Epithelial cell of esophagus (primary cell): ENCODE measurements at regions not wholly inside any gene's neighbourhood (a gene's known extent, or its start where the extent isn't known, plus 50 kb on each side); places are given as distances from the start of the nearest gene placed in this dataset.
"Not testable (repeated sequence)": the region's sequence is repeated elsewhere in the genome, so short reads cannot be mapped to it uniquely, and the experiment has no call there.

ENCODE experiments used
- DNase-seq: peaks from one replicate; pipeline ENCODE4 v3.0.0; 2010; ENCODE audit warnings: low read depth
- H3K4me3 ChIP-seq: 2 replicates; pipeline ENCODE4 v1.5.1; 2011; ENCODE audit warnings: mild to moderate bottlenecking, low read length, control low read depth
- CTCF ChIP-seq: IDR thresholded peaks from 2 replicates; pipeline ENCODE4 v1.5.1; 2011; ENCODE audit warnings: low read depth, mild to moderate bottlenecking, low read length, control low read depth, inconsistent platforms; ENCODE audit not compliant: insufficient read depth; ENCODE audit errors: missing control alignments

- no peak overlapping the region for H3K4me3 ChIP-seq
- TF ChIP-seq CTCF = no peak
- DNase-seq = no peak
These were observed 101.1 kb upstream of the FRMD4A start for GRCh38 chr10:14431868-14432267.

GRCh38 chr10:14429043-14429700 is 98.4 kb upstream of the FRMD4A start:
- DNase-seq = no peak
- no peak for TF ChIP-seq CTCF
- H3K4me3 ChIP-seq = no peak overlapping the region

GRCh38 chr10:14425034-14425433 is 94.3 kb upstream of the FRMD4A start:
- no peak for DNase-seq
- no peak for TF ChIP-seq CTCF

GRCh38 chr10:14423111-14423744 is 92.5 kb upstream of the FRMD4A start:
- DNase-seq = no peak
- no peak overlapping the region for H3K4me3 ChIP-seq
- TF ChIP-seq CTCF = no peak

More at GRCh38 chr10:14425034-14425433, 94.3 kb upstream of the FRMD4A start:
- no peak overlapping the region for H3K4me3 ChIP-seq

- H3K4me3 ChIP-seq = no peak overlapping the region
- TF ChIP-seq CTCF = no peak
- DNase-seq = no peak
These were observed 91.7 kb upstream of the FRMD4A start for GRCh38 chr10:14422431-14422830.

- TF ChIP-seq CTCF = no peak
- DNase-seq = no peak
- no peak overlapping the region for H3K4me3 ChIP-seq
These were observed 91.2 kb upstream of the FRMD4A start for GRCh38 chr10:14421941-14422340.

GRCh38 chr10:14417336-14417735 is 86.6 kb upstream of the FRMD4A start:
- H3K4me3 ChIP-seq, DNase-seq: not testable (repeated sequence)
